H1 (cell line): ENCODE measurements at regions not wholly inside any gene's neighbourhood (a gene's known extent, or its start where the extent isn't known, plus 50 kb on each side); places are given as distances from the start of the nearest gene placed in this dataset.

Source experiments
- BACH1 ChIP-seq: IDR thresholded peaks from 2 replicates; pipeline ENCODE4 v1.6.1; 2012; ENCODE audit warnings: low read length, improper control_type of control experiment
- BRCA1 ChIP-seq: IDR thresholded peaks from 2 replicates; pipeline ENCODE4 v1.6.1; 2012; ENCODE audit warnings: low read depth, low read length, improper control_type of control experiment

GRCh38 chr14:95389471-95390011, 69.8 kb upstream of the CLMN start (continued):
- TF ChIP-seq BRCA1 (no peak), BACH1 (no peak)
